Fibroblast of peridontal ligament (primary cell): ENCODE measurements at regions not wholly inside any gene's neighbourhood (a gene's known extent, or its start where the extent isn't known, plus 50 kb on each side); places are given as distances from the start of the nearest gene placed in this dataset.

Source experiments
- DNase-seq: peaks from one replicate; pipeline ENCODE4 v3.0.0-alpha.2; 2010; ENCODE audit errors: extremely low read depth

- no peak for DNase-seq
These were observed 408.8 kb upstream of the C2CD4B start for GRCh38 chr15:62573876-62574275.

- no peak for DNase-seq
These were observed 413.5 kb upstream of the C2CD4B start for GRCh38 chr15:62578546-62578945.

- no peak for DNase-seq
These were observed 413.9 kb upstream of the C2CD4B start for GRCh38 chr15:62578960-62579359.

GRCh38 chr15:62579842-62580241 is 414.8 kb upstream of the C2CD4B start:
- DNase-seq, result no peak

GRCh38 chr15:62582580-62582979 is 417.5 kb upstream of the C2CD4B start:
- no peak for DNase-seq

GRCh38 chr15:62584301-62585235 is 419.5 kb upstream of the C2CD4B start:
- DNase-seq, result no peak

GRCh38 chr15:62588938-62589670 is 424.0 kb upstream of the C2CD4B start:
- peak; percentile 85 for DNase-seq

- DNase-seq, result peak; percentile 48
These were observed 427.1 kb upstream of the C2CD4B start for GRCh38 chr15:62591842-62592838.

GRCh38 chr15:62592920-62593319 is 427.8 kb upstream of the C2CD4B start:
- no peak for DNase-seq

GRCh38 chr15:62593681-62594399 is 428.8 kb upstream of the C2CD4B start:
- no peak for DNase-seq

- no peak for DNase-seq
These were observed 433.1 kb upstream of the C2CD4B start for GRCh38 chr15:62598217-62598616.

- DNase-seq, result peak; percentile 31
These were observed 435.0 kb upstream of the C2CD4B start for GRCh38 chr15:62599791-62600777.

- DNase-seq, result peak; percentile 72
These were observed 436.9 kb upstream of the C2CD4B start for GRCh38 chr15:62601777-62602545.

- peak; percentile 92 for DNase-seq
These were observed 438.7 kb upstream of the C2CD4B start for GRCh38 chr15:62603742-62604141.

GRCh38 chr15:62605282-62605681 is 437.3 kb upstream of the TPM1 start:
- DNase-seq, result no peak

GRCh38 chr15:62606376-62607113 is 436.0 kb upstream of the TPM1 start:
- DNase-seq, result peak; percentile 100

GRCh38 chr15:62607114-62607462 is 435.5 kb upstream of the TPM1 start:
- no peak for DNase-seq

GRCh38 chr15:62607643-62608042 is 434.9 kb upstream of the TPM1 start:
- DNase-seq, result peak; percentile 53
